HG03064 (cell line): ENCODE measurements at regions not wholly inside any gene's neighbourhood (a gene's known extent, or its start where the extent isn't known, plus 50 kb on each side); places are given as distances from the start of the nearest gene placed in this dataset.
A peak's percentile ranks its signal among the peaks of the same experiment; 100 is the strongest.
"Not testable (repeated sequence)": the region's sequence is repeated elsewhere in the genome, so short reads cannot be mapped to it uniquely, and the experiment has no call there.

Experiments
- ATAC-seq: cut with Tn5 transposase; IDR thresholded peaks from one replicate; pipeline ENCODE4 v1.9.1; 2021; ENCODE audit warnings: low read depth; ENCODE audit not compliant: unreplicated experiment

DNA sequence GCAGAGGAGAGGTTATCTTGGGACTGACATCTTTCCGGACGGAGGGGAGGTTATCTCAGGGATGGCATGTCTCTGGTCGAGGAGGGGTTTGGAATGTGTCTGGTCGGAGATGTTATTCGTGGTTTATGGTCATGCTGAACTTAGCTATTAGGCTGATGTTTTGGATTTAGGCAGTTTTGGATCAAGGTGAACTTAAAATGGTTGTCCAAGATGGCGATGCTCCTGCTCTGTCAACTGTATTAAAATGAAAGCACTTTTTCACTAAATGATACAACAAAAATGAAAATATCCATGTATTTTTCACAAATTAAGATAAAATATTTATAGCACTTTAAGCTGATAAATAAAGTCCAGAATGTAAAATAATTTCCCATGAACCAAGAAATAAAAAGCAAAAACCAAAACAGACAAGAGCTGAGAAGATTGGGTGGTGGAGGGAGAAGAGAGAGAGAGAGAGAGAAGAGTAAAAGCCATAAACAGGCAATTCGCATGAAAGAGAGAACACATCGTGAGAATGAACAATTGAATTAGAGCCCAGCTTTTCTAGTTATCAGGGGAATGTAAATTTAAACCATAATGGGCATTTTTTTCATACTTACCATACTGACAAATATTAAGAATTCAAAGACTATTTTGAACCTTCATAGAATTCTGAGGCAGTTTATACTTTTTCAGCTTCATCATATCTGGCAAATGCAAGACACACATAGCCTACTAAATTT, 2236.0 kb upstream of the AGA start:
- no peak for ATAC-seq

GRCh38 chr4:179683661-179684060, 2241.4 kb upstream of the AGA start:
- ATAC-seq, result not testable (repeated sequence)

- ATAC-seq, result no peak
These were observed 2250.0 kb upstream of the AGA start for GRCh38 chr4:179692222-179692621.

DNA sequence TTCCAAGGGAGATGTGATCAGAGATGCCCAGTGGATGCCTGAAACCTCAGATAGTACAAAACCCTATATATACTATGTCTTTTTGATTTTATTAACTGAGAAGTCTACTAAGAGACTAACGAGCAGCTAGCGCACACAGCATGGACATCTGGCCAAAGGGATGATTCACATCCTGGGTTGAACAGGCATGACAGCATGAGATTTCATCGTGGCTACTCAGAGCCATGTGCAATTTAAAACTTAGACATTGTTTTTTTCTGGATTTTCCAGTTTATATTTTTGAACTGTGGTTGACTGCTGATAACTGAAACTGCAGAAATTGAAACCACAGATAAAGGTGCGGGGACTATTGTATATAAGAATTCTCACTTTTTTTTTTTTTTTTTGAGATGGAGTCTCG, 2252.9 kb upstream of the AGA start:
- ATAC-seq, result no peak

DNA sequence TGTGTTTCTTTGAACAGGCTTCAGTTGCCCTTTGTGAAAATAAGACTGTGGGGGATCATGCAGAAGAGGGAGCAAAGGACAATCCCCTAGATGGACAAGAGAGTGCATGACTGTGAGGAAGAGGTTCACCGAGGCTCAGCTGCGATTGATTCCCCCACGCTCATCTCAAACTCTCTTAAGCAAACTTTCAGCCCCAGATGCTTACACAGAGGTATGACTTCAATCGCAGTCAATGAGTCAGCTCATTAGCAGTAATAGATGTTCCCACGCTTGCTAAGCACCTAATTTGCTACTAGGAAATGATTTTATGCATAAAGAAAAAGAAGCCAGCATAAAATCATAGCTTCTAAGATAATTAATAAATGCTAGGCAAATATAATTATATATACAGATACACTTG, 2256.1 kb upstream of the AGA start:
- ATAC-seq, result no peak

DNA sequence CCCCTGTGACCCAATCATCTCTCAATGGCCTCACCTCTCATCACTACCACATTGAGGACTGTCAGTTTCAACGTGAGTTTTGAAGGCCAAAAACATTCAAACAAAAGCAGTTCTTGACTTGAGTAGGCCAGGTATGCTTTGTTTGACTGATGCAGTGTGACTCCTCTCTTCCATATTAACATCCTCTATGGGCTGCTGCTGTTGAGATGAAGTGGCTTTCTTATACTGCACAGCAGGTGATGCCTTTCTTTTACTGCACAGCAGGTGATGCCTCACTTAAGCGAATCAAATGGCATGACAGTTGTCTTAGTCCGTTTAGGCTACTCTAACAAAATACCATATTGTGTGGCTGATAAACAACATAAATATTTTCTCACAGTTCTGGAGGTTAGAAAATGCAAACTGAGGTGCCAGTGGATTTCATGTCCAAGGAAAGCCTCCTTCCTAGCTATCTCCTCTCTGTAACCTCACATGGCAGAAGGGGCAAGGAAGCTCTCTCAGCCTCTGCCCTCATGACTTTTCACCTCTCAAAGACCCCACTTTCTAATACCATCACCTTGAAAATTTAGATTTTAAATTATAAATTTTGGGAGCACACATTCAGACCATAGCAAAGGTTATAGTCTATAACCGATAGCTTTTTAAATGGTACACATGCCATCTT, 2267.9 kb upstream of the AGA start:
- ATAC-seq, result no peak

- ATAC-seq, result no peak
These were observed 2277.7 kb upstream of the AGA start for GRCh38 chr4:179719766-179720450.

GRCh38 chr4:179726491-179726890, 2284.3 kb upstream of the AGA start:
- ATAC-seq, result not testable (repeated sequence)

DNA sequence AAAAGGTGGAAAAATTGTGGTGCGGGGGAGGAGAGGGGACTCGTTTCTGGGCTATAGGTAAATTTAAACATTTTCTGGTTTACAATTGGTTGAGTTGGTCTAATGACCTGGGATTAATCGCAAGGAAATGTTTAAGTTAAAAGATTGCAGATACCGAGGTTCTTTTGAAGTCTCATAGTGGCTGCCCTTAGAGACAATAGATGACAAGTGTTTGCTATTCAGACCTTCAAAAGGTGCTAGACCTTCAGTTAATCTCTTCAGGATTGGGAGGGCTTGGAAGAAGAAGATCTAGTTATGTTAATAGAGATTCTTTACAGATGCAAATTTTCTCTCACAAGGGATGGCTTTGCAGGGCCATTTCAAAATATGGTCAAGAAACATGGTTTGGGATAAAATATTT, 2286.1 kb upstream of the AGA start:
- no peak for ATAC-seq

DNA sequence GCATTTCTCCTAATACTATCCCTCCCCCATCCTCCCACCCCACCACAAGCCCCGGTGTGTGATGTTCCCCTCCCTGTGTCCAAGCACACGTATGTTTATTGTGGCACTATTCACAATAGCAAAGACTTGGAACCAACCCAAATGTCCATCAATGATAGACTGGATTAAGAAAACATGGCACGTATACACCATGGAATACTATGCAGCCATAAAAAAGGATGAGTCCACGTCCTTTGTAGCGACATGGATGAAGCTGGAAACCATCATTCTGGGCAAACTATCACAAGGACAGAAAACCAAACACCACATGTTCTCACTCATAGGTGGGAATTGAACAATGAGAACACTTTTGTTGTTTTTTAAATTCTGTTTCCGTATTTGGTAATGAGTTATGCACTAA, 2294.6 kb upstream of the AGA start:
- not testable (repeated sequence) for ATAC-seq

GRCh38 chr4:179738822-179739221, 2296.6 kb upstream of the AGA start:
- ATAC-seq, result no peak

DNA sequence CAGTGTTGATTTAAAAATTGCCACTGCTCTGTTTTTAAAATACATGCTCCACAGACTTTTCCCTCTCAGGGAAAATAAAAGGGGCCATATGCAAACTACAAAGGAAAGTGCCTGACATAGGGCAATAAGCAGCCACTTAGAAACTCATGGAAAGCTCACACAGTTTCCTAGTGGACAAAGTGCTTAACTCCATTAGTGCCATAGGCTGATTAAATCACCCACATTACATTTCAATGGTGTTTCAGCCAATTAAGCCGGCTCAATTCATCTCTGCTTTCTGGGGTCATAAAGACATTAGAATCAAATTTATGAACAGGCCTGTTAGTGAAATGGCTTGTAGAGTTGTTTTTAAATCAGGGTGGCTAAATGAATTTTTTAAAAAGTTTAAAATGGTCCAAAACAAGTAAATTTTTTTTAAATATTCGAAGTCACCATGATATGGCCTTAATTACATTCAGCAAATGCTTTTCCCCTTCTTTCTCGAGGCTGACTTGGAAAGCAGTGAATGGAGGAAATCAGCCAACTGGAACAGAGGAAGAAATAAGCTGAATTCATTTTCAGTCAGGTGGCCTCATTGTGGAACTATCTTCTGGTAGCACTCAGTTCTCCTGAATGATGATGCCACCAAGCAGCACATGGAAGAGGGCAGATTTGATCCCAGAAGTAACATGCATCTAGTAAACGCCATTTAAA, 2305.1 kb upstream of the AGA start:
- no peak for ATAC-seq

GRCh38 chr4:179748837-179749236, 2306.6 kb upstream of the AGA start:
- no peak for ATAC-seq

- no peak for ATAC-seq
These were observed 2308.1 kb upstream of the AGA start for GRCh38 chr4:179750374-179750773.

DNA sequence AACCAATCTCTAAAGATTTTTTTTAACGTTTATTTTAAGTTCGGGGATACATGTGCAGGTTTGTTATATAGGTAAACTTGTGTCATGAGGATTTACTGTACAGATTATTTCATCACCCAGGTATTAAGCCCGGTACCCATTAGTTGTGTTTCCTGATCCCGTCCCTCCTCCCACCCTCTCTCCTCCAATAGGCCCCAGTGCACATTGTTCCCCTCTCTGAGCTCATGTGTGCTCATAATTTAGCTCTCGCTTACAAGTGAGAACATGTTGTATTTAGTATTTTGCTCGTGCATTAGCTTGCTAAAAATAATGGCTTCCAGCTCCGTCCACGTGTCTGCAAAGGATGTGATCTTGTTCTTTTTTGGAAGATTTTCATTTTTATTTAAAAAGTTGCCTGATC, 2309.4 kb upstream of the AGA start:
- no peak for ATAC-seq

DNA sequence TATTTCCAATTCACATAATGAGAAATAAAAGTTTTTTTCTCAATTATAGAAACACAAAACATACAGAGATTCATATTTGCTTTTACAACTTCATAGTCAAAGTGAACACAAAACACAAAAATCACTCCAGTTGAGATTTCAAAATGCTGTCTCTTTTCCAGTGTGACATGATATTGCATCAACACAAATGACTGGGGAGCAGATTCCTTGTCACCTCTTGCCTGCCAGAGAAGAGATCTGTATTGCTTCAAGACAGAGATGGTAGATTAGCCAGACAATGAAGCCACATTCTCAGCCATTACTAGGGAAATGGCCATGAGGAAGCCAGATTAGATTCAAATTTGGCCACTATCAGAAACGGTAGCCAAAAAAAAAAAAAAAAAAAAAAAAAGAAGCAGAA, 2313.1 kb upstream of the AGA start:
- ATAC-seq, result no peak

DNA sequence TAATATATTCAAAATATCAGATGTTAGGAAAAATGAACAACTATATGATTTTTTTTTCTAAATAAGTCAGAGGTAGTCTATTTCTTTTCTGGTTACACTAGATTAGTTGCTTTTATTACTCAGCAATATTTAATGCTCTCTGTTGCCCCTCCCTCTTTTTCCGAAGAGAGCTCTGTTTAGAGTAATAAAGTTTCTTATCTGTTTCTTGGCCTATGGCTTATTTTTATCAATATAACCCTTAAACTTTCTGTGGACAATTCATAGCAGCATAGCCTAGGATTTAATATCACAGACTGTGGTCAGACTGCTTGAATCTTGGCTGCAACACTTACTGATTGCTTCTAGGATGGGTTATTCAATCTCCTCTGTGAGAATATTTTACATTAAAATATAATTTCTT, 2315.4 kb upstream of the AGA start:
- ATAC-seq, result no peak

DNA sequence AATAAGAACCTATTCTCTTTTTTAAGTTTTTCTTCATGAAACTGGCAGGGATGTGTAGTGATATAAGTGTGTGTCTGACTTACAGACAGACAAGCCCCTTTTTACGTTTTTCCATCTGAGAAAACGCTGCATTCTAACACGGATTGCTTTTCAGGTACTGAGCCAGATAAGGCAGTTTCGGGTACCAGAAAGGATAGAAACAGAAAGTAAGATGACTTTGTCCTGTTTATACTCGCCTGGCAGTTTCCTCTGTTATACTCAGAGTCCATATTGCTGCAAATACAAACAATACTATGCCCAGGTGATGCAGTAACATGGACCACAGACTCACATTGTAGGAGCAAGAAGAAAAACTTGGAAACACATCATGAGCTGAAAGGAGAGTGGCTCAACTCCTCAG, 2320.6 kb upstream of the AGA start:
- peak; percentile 74 for ATAC-seq

GRCh38 chr4:179766938-179767337, 2324.7 kb upstream of the AGA start:
- ATAC-seq, result no peak

- no peak for ATAC-seq
These were observed 2326.8 kb upstream of the AGA start for GRCh38 chr4:179768996-179769395.

DNA sequence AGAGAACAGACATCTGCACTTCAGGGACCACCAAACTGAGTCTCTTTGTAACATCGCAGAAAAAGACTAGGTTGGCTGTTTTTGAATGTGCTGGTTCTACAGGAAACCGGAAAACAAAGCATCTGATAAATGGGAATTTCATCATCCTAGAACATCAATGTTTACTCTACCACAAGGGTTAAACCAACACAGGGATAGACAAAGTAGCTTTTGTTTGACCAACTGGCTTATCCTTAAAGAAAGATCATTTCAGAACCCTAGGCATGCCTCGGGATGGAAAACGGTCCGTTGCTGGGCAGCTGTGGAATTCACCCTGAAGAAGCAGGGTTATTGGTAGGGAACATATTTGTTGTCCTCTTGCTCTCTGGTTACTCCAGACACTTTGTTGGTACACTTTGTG, 2355.5 kb upstream of the AGA start:
- no peak for ATAC-seq
